ENCODE measurements at regions not wholly inside any gene's neighbourhood (a gene's known extent, or its start where the extent isn't known, plus 50 kb on each side); places are given as distances from the start of the nearest gene placed in this dataset.

GRCh38 chr2:199147216-199147615 lies 310.5 kb downstream of the SATB2 start:
- TF ChIP-seq CTCF (IDR thresholded peaks at IDR 0.05) (no peak), POLR2A (IDR thresholded peaks at IDR 0.05) (no peak), POLR2AphosphoS5 (IDR thresholded peaks at IDR 0.05) (no peak), EP300 (IDR thresholded peaks at IDR 0.05) (no peak)

All from suprapubic skin (tissue), 4 donors.